H1 (cell line): ENCODE measurements at regions not wholly inside any gene's neighbourhood (a gene's known extent, or its start where the extent isn't known, plus 50 kb on each side); places are given as distances from the start of the nearest gene placed in this dataset.

Source experiments
- CTCF ChIA-PET: fragments of 300-600 bp; sonication (Branson Sonifier 250); formaldehyde crosslinking; loops from one replicate; lab custom pipeline; 2021; ENCODE audit not compliant: partially characterized antibody; lab: Charles Lee
- POLR2A ChIA-PET: fragments of 300-600 bp; sonication (Branson Sonifier 250); formaldehyde crosslinking; loops from one replicate; lab custom pipeline; 2021; ENCODE audit warnings: inconsistent platforms; ENCODE audit not compliant: partially characterized antibody; lab: Charles Lee
- DNase-seq, 2 experiments: peaks; one replicate each; pipeline versions ENCODE4 v3.0.0 to v3.0.0-alpha.2; 2010 to 2022; ENCODE audit warnings: low spot score in 2 of 2, low read depth in 1 of 2, mixed read lengths in 1 of 2
- FAIRE-seq: peaks from 2 replicates; lab custom pipeline; 2011; peaks lifted over from hg19 to GRCh38; lab: Jason Lieb, UNC
- H2AFZ ChIP-seq: 2 replicates; pipeline ENCODE4 v1.8.1; 2012; ENCODE audit warnings: low read length, inconsistent platforms
- H2AK5ac ChIP-seq: 2 replicates; pipeline ENCODE4 v1.6.1; 2013; ENCODE audit warnings: low read depth, low read length
- H2BK120ac ChIP-seq: replicated peaks from 2 replicates; pipeline ENCODE3; 2013; ENCODE audit warnings: low read depth, low read length, inconsistent platforms
- H2BK12ac ChIP-seq: 2 replicates; pipeline ENCODE4 v1.6.1; 2013; ENCODE audit warnings: low read depth, low read length
- H2BK15ac ChIP-seq: 2 replicates; pipeline ENCODE4 v1.6.1; 2013; ENCODE audit warnings: low read length
- H2BK20ac ChIP-seq: 2 replicates; pipeline ENCODE4 v1.6.1; 2013; ENCODE audit warnings: low read length
- H2BK5ac ChIP-seq: 2 replicates; pipeline ENCODE4 v1.6.1; 2013; ENCODE audit warnings: low read depth, low read length
- H3K14ac ChIP-seq: 2 replicates; pipeline ENCODE4 v1.6.1; 2013; ENCODE audit warnings: inconsistent platforms; ENCODE audit not compliant: insufficient read length
- H3K18ac ChIP-seq: 2 replicates; pipeline ENCODE4 v1.6.1; 2013; ENCODE audit warnings: low read length; ENCODE audit errors: extremely low read depth
- H3K23ac ChIP-seq: 2 replicates; pipeline ENCODE4 v1.6.1; 2013; ENCODE audit warnings: inconsistent platforms; ENCODE audit not compliant: insufficient read length
- H3K23me2 ChIP-seq: 2 replicates; pipeline ENCODE4 v1.6.1; 2013; ENCODE audit warnings: low read depth, low read length
- H3K27ac ChIP-seq: 2 replicates; pipeline ENCODE4 v1.6.1; 2011; ENCODE audit warnings: low read depth, low read length, inconsistent platforms
- H3K27me3 ChIP-seq, 4 experiments: replicated peaks in 1 of 4; 1 replicate in 1 of 4; 2 replicates in 3 of 4; pipeline versions ENCODE4 v1.6.1 to v1.8.1; 2011 to 2013; ENCODE audit warnings: low read length in 3 of 4, mild to moderate bottlenecking in 3 of 4, inconsistent platforms in 2 of 4, mixed read lengths in 2 of 4, moderate library complexity in 1 of 4; ENCODE audit not compliant: control insufficient read depth in 3 of 4, insufficient read depth in 3 of 4; ENCODE audit errors: extremely low read depth in 1 of 4
- H3K36me3 ChIP-seq, 4 experiments: 2 replicates each; pipeline versions ENCODE4 v1.6.1 to v1.8.1; 2011 to 2013; ENCODE audit warnings: mild to moderate bottlenecking in 4 of 4, low read length in 3 of 4, moderate library complexity in 2 of 4, control low read depth in 1 of 4, inconsistent platforms in 1 of 4; ENCODE audit not compliant: insufficient read depth in 4 of 4, control insufficient read depth in 2 of 4
- H3K4ac ChIP-seq: replicated peaks from 2 replicates; pipeline ENCODE3; 2013; ENCODE audit warnings: low read length, low read depth, mixed read lengths, inconsistent platforms; ENCODE audit not compliant: insufficient read length
- H3K4me1 ChIP-seq, 4 experiments: replicated peaks in 1 of 4; 1 replicate in 1 of 4; 2 replicates in 3 of 4; pipeline versions ENCODE4 v1.6.1 to v1.8.1; 2011 to 2013; ENCODE audit warnings: low read length in 3 of 4, inconsistent platforms in 2 of 4, mixed read lengths in 1 of 4; ENCODE audit not compliant: insufficient read depth in 4 of 4, control insufficient read depth in 3 of 4
- H3K4me2 ChIP-seq, 2 experiments: 2 replicates each; pipeline versions ENCODE4 v1.6.1 to v1.8.1; 2011 to 2013; ENCODE audit warnings: low read depth in 2 of 2, low read length in 2 of 2, control low read depth in 1 of 2, inconsistent platforms in 1 of 2, mild to moderate bottlenecking in 1 of 2; ENCODE audit not compliant: insufficient read depth in 1 of 2
- H3K4me3 ChIP-seq, 4 experiments: fragments of 200-600, 300-600 bp in 1 of 4; sonication (generic), shearing (Covaris generic), sonication (Bioruptor Twin) in 1 of 4; 2 replicates each; pipeline versions ENCODE4 v1.5.1 to v1.8.1; 2011 to 2016; ENCODE audit warnings: low read length in 4 of 4, low read depth in 3 of 4, control low read depth in 2 of 4, inconsistent platforms in 2 of 4, mild to moderate bottlenecking in 2 of 4, mixed read lengths in 1 of 4, moderate library complexity in 1 of 4; ENCODE audit not compliant: insufficient read depth in 2 of 4; ENCODE audit errors: extremely low read depth in 1 of 4
- H3K56ac ChIP-seq: replicated peaks from 2 replicates; pipeline ENCODE3; 2013; ENCODE audit warnings: low read depth, mild to moderate bottlenecking, mixed read lengths, low read length, inconsistent platforms; ENCODE audit not compliant: insufficient read length
- H3K79me1 ChIP-seq: 2 replicates; pipeline ENCODE4 v1.6.1; 2013; ENCODE audit warnings: low read depth, low read length, control low read depth
- H3K79me2 ChIP-seq, 2 experiments: 2 replicates each; pipeline versions ENCODE4 v1.6.1 to v1.8.1; 2012 to 2013; ENCODE audit warnings: low read length in 2 of 2, mild to moderate bottlenecking in 2 of 2, inconsistent platforms in 1 of 2; ENCODE audit not compliant: insufficient read depth in 2 of 2, control insufficient read depth in 1 of 2
- H3K9ac ChIP-seq, 4 experiments: replicated peaks in 1 of 4; 1 replicate in 1 of 4; 2 replicates in 3 of 4; pipeline versions ENCODE4 v1.6.1 to v1.8.1; 2011 to 2013; ENCODE audit warnings: low read depth in 3 of 4, low read length in 3 of 4, control low read depth in 2 of 4, mild to moderate bottlenecking in 2 of 4, moderate library complexity in 2 of 4, inconsistent platforms in 1 of 4; ENCODE audit errors: extremely low read depth in 1 of 4
- H3K9me3 ChIP-seq, 2 experiments: 2 replicates each; pipeline versions ENCODE4 v1.6.1 to v1.8.1; 2012 to 2013; ENCODE audit warnings: mild to moderate bottlenecking in 2 of 2, moderate library complexity in 2 of 2, control low read depth in 1 of 2, inconsistent platforms in 1 of 2, low read depth in 1 of 2, low read length in 1 of 2, mixed read lengths in 1 of 2; ENCODE audit not compliant: insufficient read depth in 2 of 2
- H4K20me1 ChIP-seq, 2 experiments: replicated peaks in 1 of 2; 2 replicates each; pipeline versions ENCODE3 to v1.8.1; 2011 to 2013; ENCODE audit warnings: inconsistent platforms in 2 of 2, low read length in 2 of 2, mild to moderate bottlenecking in 1 of 2; ENCODE audit not compliant: insufficient read depth in 2 of 2, control insufficient read depth in 1 of 2
- H4K5ac ChIP-seq: 2 replicates; pipeline ENCODE4 v1.6.1; 2013; ENCODE audit warnings: low read length, low read depth, mixed read lengths, inconsistent platforms; ENCODE audit not compliant: insufficient read length
- H4K8ac ChIP-seq: 2 replicates; pipeline ENCODE4 v1.8.0; 2013; ENCODE audit warnings: mild to moderate bottlenecking, moderate library complexity, low read length, inconsistent platforms; ENCODE audit not compliant: insufficient read depth; ENCODE audit errors: extremely low read depth
- H4K91ac ChIP-seq: replicated peaks from 2 replicates; pipeline ENCODE3; 2013; ENCODE audit warnings: low read length, mixed read lengths, inconsistent platforms; ENCODE audit not compliant: insufficient read length
- BRCA1 ChIP-seq: IDR thresholded peaks from 2 replicates; pipeline ENCODE4 v1.6.1; 2012; ENCODE audit warnings: low read depth, low read length, improper control_type of control experiment
- CHD2 ChIP-seq: IDR thresholded peaks from 2 replicates; pipeline ENCODE4 v1.6.1; 2012; ENCODE audit warnings: low read length, improper control_type of control experiment
- EP300 ChIP-seq, 2 experiments: IDR thresholded peaks; 1 replicate in 1 of 2; 2 replicates in 1 of 2; pipeline ENCODE4 v1.6.1; 2011 to 2012; ENCODE audit warnings: low read depth in 2 of 2, low read length in 2 of 2, mild to moderate bottlenecking in 2 of 2, borderline replicate concordance in 1 of 2, inconsistent platforms in 1 of 2, moderate library complexity in 1 of 2
- GABPA ChIP-seq: IDR thresholded peaks from 2 replicates; pipeline ENCODE4 v1.6.1; 2011; ENCODE audit warnings: mild to moderate bottlenecking, low read length, moderate library complexity, borderline replicate concordance; ENCODE audit not compliant: insufficient read depth
- POLR2AphosphoS5 ChIP-seq: IDR thresholded peaks from 2 replicates; pipeline ENCODE4 v1.6.1; 2011; ENCODE audit warnings: low read depth, low read length
- POU5F1 ChIP-seq: IDR thresholded peaks from 2 replicates; pipeline ENCODE4 v1.6.1; 2011; ENCODE audit warnings: low read depth, mild to moderate bottlenecking, low read length, moderate library complexity
- RFX5 ChIP-seq: IDR thresholded peaks from 2 replicates; pipeline ENCODE4 v1.6.1; 2011; ENCODE audit warnings: low read depth, low read length, improper control_type of control experiment, borderline replicate concordance
- RNF2 ChIP-seq: fragments of 200-900, 300-1000 bp; sonication (generic); IDR thresholded peaks from 2 replicates; pipeline ENCODE4 v1.7.1; 2016; ENCODE audit warnings: borderline replicate concordance, low read depth, mild to moderate bottlenecking, antibody characterized with exemption, low read length; ENCODE audit not compliant: poor library complexity, severe bottlenecking; ENCODE audit errors: missing control alignments
- TBP ChIP-seq: IDR thresholded peaks from 2 replicates; pipeline ENCODE4 v1.6.1; 2011; ENCODE audit warnings: low read depth, low read length, improper control_type of control experiment
- TEAD4 ChIP-seq: IDR thresholded peaks from 2 replicates; pipeline ENCODE4 v1.6.1; 2012; ENCODE audit warnings: low read depth, low read length, inconsistent platforms, mixed read lengths
- ZNF274 ChIP-seq: IDR thresholded peaks from 2 replicates; pipeline ENCODE4 v1.7.0; 2012; ENCODE audit warnings: low read length, borderline replicate concordance; ENCODE audit errors: extremely low read depth
- WGBS, 2 experiments: shearing (Covaris generic) in 1 of 2; methylation state at CpG; one replicate each; pipeline versions ENCODE4 v1.1.6 to v1.1.7; 2013 to 2015; ENCODE audit warnings: low lambda C conversion rate in 2 of 2, mixed read lengths in 2 of 2, inconsistent platforms in 1 of 2, low coverage in 1 of 2, missing lambda C conversion rate in 1 of 2; ENCODE audit not compliant: insufficient replicate concordance in 2 of 2, insufficient coverage in 1 of 2, insufficient read length in 1 of 2; ENCODE audit errors: extremely low coverage in 1 of 2, missing lambda C conversion rate in 1 of 2; 5-methylcytosine and 5-hydroxymethylcytosine counted together
- TF ChIP-seq, protein P1 (sequence below): IDR thresholded peaks from 2 replicates; pipeline ENCODE4 v1.6.1; 2012; ENCODE audit warnings: inconsistent platforms

DNA sequence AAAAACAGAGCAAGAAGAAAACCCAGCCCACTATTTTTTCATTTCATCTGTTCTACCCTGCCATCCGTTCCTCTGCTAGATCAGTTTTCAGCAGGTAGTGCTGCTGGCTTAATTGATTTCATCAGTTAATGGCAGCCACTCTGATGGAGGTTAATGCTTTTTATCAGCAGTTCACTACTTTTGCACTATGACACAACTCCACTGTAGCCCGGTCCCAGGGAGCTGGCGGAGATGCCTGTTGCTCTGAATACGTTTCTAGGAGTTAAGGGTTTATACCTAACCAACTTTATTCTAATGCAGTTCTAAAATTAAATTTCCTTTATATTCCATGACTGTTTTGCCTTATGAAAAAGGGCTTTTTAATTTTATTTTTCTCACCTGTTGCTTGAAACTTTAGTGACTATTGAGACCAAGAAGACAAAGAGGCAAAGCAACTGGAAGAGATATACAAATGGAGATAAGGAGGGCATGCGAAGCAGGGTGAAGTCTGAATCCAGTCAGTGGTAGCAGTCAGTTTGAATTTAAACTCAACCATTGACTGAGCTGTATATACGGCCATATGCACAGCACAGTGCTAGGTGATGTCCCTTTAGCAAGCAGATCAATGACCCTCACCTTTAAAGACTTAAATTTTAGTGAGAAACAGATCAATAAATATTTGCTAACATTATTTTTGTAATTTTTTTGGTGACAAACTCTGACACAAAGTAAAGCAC is 477.9 kb downstream of the LMO4 start:
- Histone ChIP-seq H3K36me3 (no peaks in the 10 kb centered on the region), H2BK15ac (no peak overlapping the region), H4K8ac (no peak overlapping the region), H3K79me1 (no peaks in the 10 kb centered on the region), H2BK120ac (no peak overlapping the region), H3K4ac (no peak overlapping the region), H3K56ac (no peak overlapping the region), H2AK5ac (no peak overlapping the region), H3K9ac (no peak overlapping the region), H2AFZ (no peak overlapping the region), H3K27me3 (no peaks in the 10 kb centered on the region), H4K91ac (no peak overlapping the region), H3K27ac (no peak overlapping the region), H2BK20ac (no peak overlapping the region), H4K20me1 (no peaks in the 10 kb centered on the region), H4K5ac (no peak overlapping the region), H3K23me2 (no peaks in the 10 kb centered on the region), H3K23ac (no peak overlapping the region), H3K4me3 (no peak overlapping the region), H3K9me3 (no peaks in the 10 kb centered on the region), H3K4me1 (no peaks in the 10 kb centered on the region), H2BK12ac (no peak overlapping the region), H3K79me2 (no peaks in the 10 kb centered on the region), H3K4me2 (no peak overlapping the region), H3K14ac (no peak overlapping the region), H3K18ac (no peak overlapping the region), H2BK5ac (no peak overlapping the region)
- 93% methylated on average over 6 of the region's 6 CpGs; no CpG with 5 or more reads in 1 of the 2 experiments for WGBS, 2 experiments
- DNase-seq, result no peak
- POLR2A ChIA-PET, result no interaction called here
- CTCF ChIA-PET, result interaction anchor here (0.6 to 1.3 kb wide), 3 partner anchors 127 to 182 kb away, joined by 3 read pairs; no protein-coding TSS in a partner anchor
- FAIRE-seq, result no peak
- TF ChIP-seq ZNF274 (no peak), TEAD4 (no peak), TBP (no peak), EP300 (IDR thresholded peaks at IDR 0.05; ENCODE audit: borderline replicate concordance in 1 of 2, low read depth in 2 of 2, low read length in 2 of 2) (no peak), RNF2 (no peak), POLR2AphosphoS5 (no peak), CHD2 (no peak), GABPA (no peak), BRCA1 (no peak), POU5F1 (no peak), RFX5 (no peak)
- TF ChIP-seq, protein P1, sequence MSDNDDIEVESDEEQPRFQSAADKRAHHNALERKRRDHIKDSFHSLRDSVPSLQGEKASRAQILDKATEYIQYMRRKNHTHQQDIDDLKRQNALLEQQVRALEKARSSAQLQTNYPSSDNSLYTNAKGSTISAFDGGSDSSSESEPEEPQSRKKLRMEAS, result no peak
